HFFc6 (cell line): ENCODE measurements at regions not wholly inside any gene's neighbourhood (a gene's known extent, or its start where the extent isn't known, plus 50 kb on each side); places are given as distances from the start of the nearest gene placed in this dataset.
"Not testable (repeated sequence)": the region's sequence is repeated elsewhere in the genome, so short reads cannot be mapped to it uniquely, and the experiment has no call there.

Experiments
- DNase-seq: peaks from one replicate; pipeline ENCODE4 v3.0.0-alpha.2; 2018
- H3K27ac Mint-ChIP-seq: 2 replicates; pipeline ENCODE4 v1.8.0; 2020; ENCODE audit warnings: mild to moderate bottlenecking, mixed read lengths
- H3K27me3 Mint-ChIP-seq: 2 replicates; pipeline ENCODE4 v1.8.0; 2021; ENCODE audit warnings: mild to moderate bottlenecking, moderate library complexity, mixed read lengths; ENCODE audit not compliant: insufficient read depth
- H3K36me3 Mint-ChIP-seq: 2 replicates; pipeline ENCODE4 v1.8.0; 2021; ENCODE audit warnings: low read depth, mixed read lengths
- H3K4me1 Mint-ChIP-seq: 2 replicates; pipeline ENCODE4 v1.8.0; 2020; ENCODE audit warnings: low read depth, mixed read lengths
- H3K4me3 Mint-ChIP-seq: 2 replicates; pipeline ENCODE4 v1.8.0; 2020; ENCODE audit warnings: mild to moderate bottlenecking, moderate library complexity, mixed read lengths
- H3K9me3 Mint-ChIP-seq: 2 replicates; pipeline ENCODE4 v1.8.0; 2020; ENCODE audit warnings: mild to moderate bottlenecking, mixed read lengths
- TF ChIP-seq, protein P1 (sequence below): fragments of 200-600 bp; sonication (generic); IDR thresholded peaks from 2 replicates; pipeline ENCODE4 v1.5.0; 2021; ENCODE audit warnings: antibody characterized with exemption, mild to moderate bottlenecking

DNA sequence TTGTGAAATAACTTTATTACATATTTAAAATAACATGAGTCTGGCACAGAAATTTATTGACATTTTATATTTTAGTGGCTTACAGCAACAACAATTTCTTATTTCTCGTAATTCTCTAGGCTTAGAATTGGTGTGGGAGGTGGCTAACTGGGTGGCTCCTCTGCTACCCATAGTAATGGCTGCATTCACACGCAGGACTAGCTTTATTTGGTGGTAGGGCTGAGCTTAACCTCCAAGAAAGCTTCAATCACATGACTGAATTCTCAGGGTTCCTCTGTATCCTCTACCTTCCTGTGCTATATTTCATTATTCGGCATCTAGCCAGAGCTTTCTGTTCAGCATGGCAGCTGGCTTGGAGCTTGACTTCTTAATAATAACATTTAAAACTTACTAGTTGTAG, 138.8 kb downstream of the ZWINT start:
- DNase-seq = no peak
- H3K27ac Mint-ChIP-seq = no peak overlapping the region
- H3K4me1 Mint-ChIP-seq = no peaks in the 10 kb centered on the region
- H3K9me3 Mint-ChIP-seq = no peaks in the 10 kb centered on the region
- no peaks in the 10 kb centered on the region for H3K27me3 Mint-ChIP-seq
- H3K36me3 Mint-ChIP-seq = no peaks in the 10 kb centered on the region
- H3K4me3 Mint-ChIP-seq = no peak overlapping the region
- TF ChIP-seq, protein P1, sequence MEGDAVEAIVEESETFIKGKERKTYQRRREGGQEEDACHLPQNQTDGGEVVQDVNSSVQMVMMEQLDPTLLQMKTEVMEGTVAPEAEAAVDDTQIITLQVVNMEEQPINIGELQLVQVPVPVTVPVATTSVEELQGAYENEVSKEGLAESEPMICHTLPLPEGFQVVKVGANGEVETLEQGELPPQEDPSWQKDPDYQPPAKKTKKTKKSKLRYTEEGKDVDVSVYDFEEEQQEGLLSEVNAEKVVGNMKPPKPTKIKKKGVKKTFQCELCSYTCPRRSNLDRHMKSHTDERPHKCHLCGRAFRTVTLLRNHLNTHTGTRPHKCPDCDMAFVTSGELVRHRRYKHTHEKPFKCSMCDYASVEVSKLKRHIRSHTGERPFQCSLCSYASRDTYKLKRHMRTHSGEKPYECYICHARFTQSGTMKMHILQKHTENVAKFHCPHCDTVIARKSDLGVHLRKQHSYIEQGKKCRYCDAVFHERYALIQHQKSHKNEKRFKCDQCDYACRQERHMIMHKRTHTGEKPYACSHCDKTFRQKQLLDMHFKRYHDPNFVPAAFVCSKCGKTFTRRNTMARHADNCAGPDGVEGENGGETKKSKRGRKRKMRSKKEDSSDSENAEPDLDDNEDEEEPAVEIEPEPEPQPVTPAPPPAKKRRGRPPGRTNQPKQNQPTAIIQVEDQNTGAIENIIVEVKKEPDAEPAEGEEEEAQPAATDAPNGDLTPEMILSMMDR = no peak

GRCh38 chr10:56212951-56213350, 148.1 kb downstream of the ZWINT start:
- no peak for DNase-seq
- Mint-ChIP-seq H3K27me3 (peaks cover 1% of the 10 kb centered on the region), H3K9me3 (peaks cover 51% of the 10 kb centered on the region), H3K4me1 (no peaks in the 10 kb centered on the region), H3K36me3 (no peaks in the 10 kb centered on the region; the same call in 1 of the 2 replicates), H3K27ac (no peak overlapping the region), H3K4me3 (no peak overlapping the region)
- TF ChIP-seq, protein P1 = no peak

DNA sequence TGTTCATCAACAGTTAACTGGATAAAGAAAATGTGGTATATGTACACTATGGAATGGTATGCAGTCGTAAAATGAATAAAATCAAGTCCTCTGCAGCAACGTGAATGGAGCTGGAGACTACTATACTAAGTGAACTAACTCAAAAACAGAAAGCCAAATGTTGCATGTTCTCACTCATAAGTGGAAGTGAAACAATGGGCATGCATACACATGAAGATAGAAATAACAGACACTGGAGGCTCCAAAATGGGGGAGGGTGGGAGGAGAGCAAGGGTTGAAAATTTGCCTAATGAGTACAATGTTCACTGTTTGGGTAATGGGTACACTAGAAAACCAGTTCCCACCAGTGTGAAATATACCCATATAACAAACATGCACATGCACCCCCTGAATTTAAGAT, 179.5 kb downstream of the ZWINT start:
- TF ChIP-seq, protein P1 = no peak
- Mint-ChIP-seq H3K9me3 (peaks cover 28% of the 10 kb centered on the region), H3K36me3 (no peaks in the 10 kb centered on the region), H3K27ac (no peak overlapping the region), H3K4me1 (no peaks in the 10 kb centered on the region), H3K4me3 (no peak overlapping the region), H3K27me3 (no peaks in the 10 kb centered on the region; the same call in 1 of the 2 replicates)
- DNase-seq = no peak

DNA sequence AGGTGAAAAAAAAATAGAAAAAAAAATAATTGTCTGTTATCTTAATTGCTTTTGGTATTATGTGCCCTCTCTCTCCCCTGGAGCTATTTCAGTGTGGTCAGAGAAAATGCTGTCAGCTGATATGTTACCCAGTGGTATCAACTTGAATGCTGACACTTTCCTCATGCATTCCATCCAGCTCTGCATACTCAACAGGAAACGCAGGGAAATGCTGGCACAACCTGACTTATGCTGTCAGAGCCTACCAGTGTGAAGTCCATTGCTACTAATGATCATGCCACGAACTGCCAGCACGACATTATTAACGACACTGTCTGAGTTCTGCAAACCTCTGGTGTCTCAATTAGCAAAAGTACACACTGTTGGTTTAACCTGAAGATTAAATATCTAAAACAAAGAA, 182.8 kb downstream of the ZWINT start:
- TF ChIP-seq, protein P1 = no peak
- DNase-seq = no peak
- Mint-ChIP-seq H3K4me1 (no peaks in the 10 kb centered on the region), H3K27me3 (no peaks in the 10 kb centered on the region; the same call in 1 of the 2 replicates), H3K36me3 (no peaks in the 10 kb centered on the region), H3K4me3 (no peak overlapping the region), H3K27ac (no peak overlapping the region), H3K9me3 (peaks cover 26% of the 10 kb centered on the region)

- not testable (repeated sequence) for H3K27ac Mint-ChIP-seq, H3K27me3 Mint-ChIP-seq, H3K4me1 Mint-ChIP-seq, H3K36me3 Mint-ChIP-seq, DNase-seq, H3K4me3 Mint-ChIP-seq
- peaks cover 51% of the 10 kb centered on the region for H3K9me3 Mint-ChIP-seq
These were observed 206.0 kb downstream of the ZWINT start for GRCh38 chr10:56155091-56155513.

DNA sequence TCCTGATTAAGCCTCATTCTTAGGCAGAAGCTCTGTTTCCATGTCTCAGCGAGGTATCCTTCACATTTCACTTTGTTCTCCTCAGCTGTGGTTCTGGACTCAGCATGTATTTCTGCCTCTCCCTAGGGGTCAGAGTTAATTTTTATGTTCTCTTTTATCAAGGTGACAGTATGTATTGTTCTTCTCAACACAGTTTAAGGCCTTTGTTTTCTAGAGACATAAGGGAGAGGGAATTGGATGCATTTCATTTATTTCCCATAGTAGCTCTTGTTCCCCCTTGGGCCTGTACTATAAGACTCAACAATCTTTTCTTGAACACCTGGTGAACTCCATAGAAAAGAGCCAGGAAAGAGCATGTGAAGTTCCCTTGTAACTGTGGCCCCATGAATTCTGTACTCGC, 214.3 kb downstream of the ZWINT start:
- H3K27ac Mint-ChIP-seq = no peak overlapping the region
- H3K9me3 Mint-ChIP-seq = peaks cover 40% of the 10 kb centered on the region
- H3K36me3 Mint-ChIP-seq = no peaks in the 10 kb centered on the region
- no peaks in the 10 kb centered on the region for H3K27me3 Mint-ChIP-seq
- no peak for DNase-seq
- no peaks in the 10 kb centered on the region for H3K4me1 Mint-ChIP-seq
- TF ChIP-seq, protein P1 = no peak
- no peak overlapping the region for H3K4me3 Mint-ChIP-seq
